Fibroblast of upper back skin (primary cell): ENCODE measurements at regions not wholly inside any gene's neighbourhood (a gene's known extent, or its start where the extent isn't known, plus 50 kb on each side); places are given as distances from the start of the nearest gene placed in this dataset.
"Not testable (repeated sequence)": the region's sequence is repeated elsewhere in the genome, so short reads cannot be mapped to it uniquely, and the experiment has no call there.

Experiments used
- DNase-seq: peaks from one replicate; pipeline ENCODE4 v3.0.0-alpha.2; 2013

DNA sequence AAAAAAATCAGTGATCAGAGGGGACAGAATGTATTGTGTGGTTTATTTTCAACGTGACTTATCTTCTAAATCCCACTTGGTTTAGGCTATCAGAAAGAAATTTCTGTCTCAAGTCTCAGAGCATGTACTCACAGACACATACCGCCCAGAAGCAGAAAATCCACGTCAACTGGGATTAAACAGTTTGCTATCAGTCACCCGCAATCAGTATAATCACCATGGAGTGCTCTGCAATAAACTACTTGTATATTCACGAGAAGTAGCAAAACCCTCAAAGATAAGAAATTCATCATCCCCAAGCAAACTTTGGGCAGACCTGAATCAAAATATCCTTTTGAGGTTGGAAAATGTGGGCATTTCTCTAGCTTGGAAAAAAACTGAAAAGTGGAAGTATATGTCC is 259.1 kb downstream of the FGFR2 start:
- no peak for DNase-seq

DNA sequence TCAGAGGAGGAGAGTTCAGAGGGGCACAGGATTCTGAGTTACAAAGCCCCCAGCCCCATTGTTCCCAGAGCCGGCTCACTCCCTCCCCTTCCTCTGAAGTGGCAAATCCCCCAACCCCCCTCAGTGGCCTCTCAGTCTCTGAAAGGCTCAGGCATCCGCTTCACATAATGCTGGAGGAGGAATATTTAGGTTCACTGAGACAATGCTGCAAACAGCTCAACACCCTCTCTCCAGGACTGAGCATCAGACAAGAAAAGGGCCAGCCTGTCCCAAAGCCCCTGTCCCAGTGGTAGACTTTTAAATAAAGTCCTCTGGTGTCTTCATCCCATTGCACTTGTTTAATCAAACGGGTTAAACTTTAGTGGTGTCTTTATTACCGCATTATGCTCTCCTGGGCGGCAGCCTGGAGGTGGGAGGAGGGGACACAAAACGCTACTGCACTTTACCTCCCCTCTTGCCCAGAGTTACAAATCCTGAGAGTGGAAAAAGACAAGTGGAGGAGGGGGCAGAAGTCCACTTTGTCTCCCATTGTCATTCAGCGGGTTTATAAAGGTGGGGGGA is 257.9 kb downstream of the FGFR2 start:
- DNase-seq = no peak

DNA sequence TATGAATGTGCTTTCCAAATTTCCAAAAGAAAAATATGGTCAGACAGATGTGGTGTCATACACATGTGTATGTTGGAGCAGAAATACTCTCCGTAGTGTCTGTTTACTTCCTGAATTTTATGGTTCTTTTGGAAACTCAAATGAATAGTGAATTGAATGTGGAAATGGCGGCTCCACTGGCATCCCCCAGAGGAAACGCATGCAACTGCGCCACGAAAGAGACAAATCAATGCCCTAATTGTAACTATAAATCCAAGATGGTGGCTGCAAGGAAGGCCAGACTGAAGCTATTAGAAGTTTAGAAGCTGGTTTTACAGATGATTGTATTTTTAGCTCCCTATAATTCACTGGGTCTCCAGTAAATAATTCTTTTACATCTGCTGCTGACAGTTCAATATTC is 246.7 kb downstream of the FGFR2 start:
- no peak for DNase-seq

DNA sequence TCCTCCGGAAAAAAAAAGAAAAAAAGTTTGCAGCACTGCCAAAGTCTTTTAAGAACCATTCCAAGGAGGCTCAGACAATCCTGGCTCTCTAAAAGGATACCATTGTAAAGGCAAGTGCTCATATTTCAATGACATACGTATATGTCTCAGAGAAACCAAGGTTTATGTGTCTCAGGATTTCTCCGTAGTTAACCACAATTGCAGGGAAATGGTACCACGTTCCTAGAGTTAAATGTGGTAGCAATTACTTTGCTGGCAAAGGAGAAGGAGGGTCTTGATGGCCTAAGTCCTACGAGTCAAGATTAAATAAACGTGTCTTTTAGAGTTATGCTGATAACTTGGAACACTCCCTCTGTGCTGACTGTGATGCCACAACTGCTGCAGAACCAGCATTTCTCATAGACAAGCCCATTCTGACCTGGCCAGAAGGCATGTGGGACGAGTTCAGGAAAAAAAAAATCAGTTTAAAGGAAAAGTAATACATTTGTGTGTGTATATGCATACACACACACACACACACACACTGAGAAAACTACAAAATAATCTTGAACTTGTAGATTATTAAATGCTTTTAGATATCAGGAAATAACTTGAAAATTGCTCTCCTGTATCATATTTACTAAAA is 245.9 kb downstream of the FGFR2 start:
- peak; percentile 4 for DNase-seq

GRCh38 chr10:121355161-121355560 is 243.1 kb downstream of the FGFR2 start:
- DNase-seq = no peak

GRCh38 chr10:121356183-121356582 is 242.1 kb downstream of the FGFR2 start:
- DNase-seq = no peak

GRCh38 chr10:121357401-121357800 is 240.8 kb downstream of the FGFR2 start:
- DNase-seq = no peak

DNA sequence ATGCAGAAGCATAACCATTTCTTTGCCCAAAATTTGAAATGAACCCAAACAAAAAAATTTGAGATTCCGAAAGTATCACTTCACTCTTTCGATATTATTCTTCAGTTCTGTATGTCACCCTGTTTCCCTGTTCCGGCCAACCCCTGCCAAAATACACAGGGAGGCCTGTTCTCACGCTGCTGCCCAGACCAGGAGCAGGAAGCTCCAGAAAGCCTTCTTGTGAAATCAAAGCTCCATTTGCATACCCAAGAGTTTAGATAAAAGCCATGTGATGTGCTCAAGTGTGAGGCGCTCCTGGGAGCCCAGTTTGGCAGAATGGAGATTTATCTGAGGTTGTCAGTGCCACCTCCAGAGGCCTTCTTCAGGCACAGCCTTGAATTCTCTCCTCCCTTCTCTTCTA is 236.2 kb downstream of the FGFR2 start:
- DNase-seq = no peak

DNA sequence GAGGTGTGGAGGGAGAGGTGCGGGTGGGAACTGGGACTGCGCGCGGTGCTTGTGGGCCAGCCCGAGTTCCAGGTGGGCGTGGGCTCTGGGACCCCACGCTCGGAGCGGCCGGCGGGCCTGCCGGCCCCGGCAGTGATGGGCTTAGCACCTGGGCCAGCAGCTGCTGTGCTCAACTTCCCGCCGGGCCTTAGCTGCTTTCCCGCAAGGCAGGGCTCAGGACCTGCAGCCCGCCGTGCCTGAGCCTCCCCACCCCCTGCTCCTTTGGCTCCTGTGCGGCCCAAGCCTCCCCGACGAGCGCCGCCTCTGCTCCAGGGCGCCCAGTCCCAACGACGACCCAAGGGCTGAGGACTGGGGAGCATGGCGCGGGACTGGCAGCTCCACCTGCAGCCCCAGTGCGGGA is 232.7 kb downstream of the FGFR2 start:
- no peak for DNase-seq

DNA sequence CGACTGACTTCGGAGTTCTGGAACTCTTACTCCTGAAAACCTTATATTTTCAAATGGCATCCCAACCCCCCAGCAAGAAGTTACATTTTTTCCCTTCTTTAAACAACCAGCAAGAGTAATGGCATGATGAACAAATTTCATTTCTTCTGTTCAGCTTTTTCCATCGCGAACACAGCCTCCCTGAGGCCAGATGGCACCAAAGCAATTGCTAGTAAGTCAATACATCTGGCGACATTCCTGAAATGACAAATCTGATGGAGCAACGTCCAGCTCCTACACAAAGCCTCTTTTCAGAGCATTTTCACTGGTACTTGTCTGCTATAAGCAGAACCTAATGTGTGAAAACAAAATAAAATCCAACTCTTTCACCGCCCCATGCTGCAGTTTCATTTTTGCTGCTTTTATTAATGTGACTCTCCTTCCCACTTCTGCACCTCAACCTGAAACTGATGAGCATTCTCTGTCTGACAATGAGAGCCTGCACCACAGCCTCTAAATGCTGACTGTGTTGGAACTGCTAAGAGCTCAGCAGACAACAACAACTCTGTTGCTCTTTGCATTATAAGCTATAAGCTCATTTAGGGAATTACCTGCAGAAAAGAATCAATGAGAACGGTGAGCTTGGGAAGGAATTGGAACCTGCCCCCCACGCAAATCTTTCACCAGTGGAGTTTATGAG is 229.8 kb downstream of the FGFR2 start:
- DNase-seq = no peak

DNA sequence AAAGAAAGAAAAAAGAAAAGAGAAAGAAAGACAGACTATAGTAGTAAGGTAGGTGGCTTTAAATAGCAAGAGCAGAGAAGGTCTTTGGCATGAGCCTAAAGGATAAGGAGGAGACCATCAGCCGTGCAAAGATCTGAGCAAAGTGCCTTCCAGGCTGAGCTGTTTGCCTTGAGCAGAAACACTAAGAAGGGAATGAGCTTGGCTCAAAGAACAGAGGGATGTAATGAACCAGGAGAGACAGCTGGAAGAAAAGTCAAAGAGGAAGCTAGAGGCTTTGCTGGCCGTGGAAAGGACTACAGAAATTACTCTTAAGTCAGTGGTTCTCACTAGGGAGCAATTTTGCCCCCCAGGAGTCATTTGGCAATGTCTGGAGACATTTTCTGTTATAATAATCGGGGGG is 228.6 kb downstream of the FGFR2 start:
- DNase-seq = no peak

GRCh38 chr10:121371836-121372235 is 226.4 kb downstream of the FGFR2 start:
- no peak for DNase-seq

DNA sequence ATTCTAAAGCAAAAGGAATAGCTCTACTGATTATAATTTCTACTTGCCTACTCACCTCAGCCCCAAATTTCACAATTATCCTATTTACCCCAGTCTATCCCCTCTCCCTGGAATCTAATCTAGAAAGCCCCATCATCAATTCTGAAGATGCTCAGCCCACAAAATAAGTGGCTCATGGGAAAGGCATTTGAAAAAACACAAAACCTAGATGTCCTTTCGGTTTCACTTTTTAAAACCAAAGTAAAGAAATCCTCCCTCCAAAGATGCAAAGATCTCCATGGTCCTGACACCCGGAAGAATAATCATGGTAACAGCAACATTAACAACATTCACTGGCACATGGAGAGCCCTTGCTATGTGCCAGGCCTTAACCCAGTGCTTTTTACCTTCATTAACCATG is 224.8 kb downstream of the FGFR2 start:
- no peak for DNase-seq

DNA sequence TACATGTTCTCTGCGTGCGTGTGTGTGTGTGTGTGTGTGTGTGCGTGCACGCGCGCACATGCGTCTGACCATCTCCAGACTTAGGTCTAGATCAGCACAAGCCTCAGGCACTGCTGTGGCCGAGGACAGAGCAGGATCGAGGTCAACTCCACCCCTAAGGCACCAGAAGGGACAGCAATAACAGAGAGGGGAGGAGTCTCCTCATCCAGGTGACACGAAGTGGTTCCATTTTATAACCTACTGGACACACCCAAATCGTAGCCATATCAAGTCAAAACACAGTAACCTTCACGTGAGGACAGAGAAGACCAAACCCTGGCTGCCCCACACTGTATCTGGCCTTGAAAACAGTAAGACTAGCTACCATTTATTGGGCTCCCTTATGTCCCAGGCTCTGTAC is 224.1 kb downstream of the FGFR2 start:
- no peak for DNase-seq

GRCh38 chr10:121375172-121375571 is 223.1 kb downstream of the FGFR2 start:
- DNase-seq = no peak

- no peak for DNase-seq
These were observed 219.9 kb downstream of the FGFR2 start for GRCh38 chr10:121378251-121378801.

GRCh38 chr10:121379013-121379412 is 219.2 kb downstream of the FGFR2 start:
- no peak for DNase-seq

DNA sequence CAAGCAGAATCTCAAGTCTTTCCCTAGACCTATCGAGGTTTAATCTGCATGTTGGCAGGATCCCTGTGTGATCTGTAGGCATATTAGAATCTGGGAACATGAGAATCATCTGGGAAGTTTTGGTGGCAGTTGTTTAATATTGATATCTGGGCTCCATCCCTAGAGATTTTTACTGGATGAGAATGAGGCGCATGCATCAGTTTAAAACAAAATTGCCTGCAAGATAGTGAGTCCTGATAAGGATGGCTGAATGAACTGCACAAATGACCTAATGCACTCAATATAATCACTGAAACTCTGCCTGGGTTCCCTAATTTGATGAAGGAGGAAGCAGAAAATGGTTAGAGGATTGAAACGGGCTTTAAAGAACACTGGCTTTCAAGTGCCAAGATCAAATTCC is 218.0 kb downstream of the FGFR2 start:
- no peak for DNase-seq

DNA sequence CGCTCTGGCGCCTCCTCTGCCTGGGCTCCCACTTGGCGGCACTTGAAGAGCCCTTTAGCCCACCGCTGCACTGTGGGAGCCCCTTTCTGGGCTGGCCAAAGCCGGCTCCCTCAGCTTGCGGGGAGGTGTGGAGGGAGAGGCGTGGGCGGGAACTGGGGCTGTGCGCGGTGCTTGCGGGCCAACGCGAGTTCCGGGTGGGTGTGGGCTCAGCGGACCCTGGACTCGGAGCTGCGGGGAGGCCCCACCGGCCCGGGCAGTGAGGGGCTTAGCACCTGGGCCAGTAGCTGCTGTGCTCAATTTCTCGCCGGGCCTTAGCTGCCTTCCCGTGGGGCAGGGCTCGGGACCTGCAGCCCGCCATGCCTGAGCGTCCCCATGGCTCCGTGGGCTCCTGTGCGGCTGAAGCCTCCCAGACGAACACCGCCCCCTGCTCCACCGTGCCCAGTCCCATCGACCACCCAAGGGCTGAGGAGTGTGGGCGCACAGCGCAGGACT is 216.2 kb downstream of the FGFR2 start:
- DNase-seq = not testable (repeated sequence)

- no peak for DNase-seq
These were observed 213.1 kb downstream of the FGFR2 start for GRCh38 chr10:121385136-121385535.

DNA sequence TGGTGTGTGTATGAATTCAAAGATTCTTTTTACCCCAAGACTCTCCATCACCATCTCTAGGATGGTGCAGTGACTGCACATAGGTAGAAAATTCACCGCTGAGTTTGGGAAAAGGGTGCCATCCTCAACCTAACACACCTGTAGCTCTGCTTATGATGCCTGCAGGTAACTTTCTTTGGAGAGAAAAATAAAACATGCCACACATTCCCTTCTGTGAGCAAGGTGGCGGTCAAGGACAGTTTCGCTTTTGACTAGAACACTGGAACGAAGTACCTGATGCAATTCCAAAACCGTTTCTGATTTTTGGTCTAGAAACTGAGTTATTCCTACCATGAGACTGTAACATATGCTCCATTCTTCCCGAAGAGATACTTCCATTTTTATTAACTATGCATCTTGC is 205.6 kb downstream of the FGFR2 start:
- DNase-seq = no peak

DNA sequence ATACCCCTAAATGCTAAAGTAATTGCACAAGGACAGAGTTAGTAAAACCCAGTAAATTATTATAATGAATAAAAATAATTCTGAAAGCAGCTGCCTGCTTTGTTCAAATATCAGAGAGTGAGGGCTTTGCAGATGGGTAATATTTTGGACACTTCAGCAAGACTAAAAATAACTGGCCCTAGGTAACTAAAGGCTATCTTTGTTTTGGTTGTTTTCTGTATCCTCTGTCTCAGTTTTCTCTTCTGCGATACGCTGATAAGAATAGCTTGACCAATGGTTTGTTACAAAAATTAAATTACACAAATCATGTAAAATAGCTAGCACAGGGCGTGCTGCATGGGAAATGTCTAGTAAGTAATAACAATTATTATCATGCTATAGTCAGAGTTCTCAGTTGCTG is 204.7 kb downstream of the FGFR2 start:
- DNase-seq = no peak

GRCh38 chr10:121400507-121400906 is 197.7 kb downstream of the FGFR2 start:
- not testable (repeated sequence) for DNase-seq

GRCh38 chr10:121403527-121403926 is 194.7 kb downstream of the FGFR2 start:
- no peak for DNase-seq
